Smooth muscle cell (in vitro differentiated cells): ENCODE measurements at regions not wholly inside any gene's neighbourhood (a gene's known extent, or its start where the extent isn't known, plus 50 kb on each side); places are given as distances from the start of the nearest gene placed in this dataset.

Experiments used
- DNase-seq: peaks from one replicate; lab custom pipeline; 2025; ENCODE audit not compliant: unreplicated experiment; lab: John Stamatoyannopoulos, UW
- H2AFZ ChIP-seq: fragments of 200-600 bp; sonication (generic); 2 replicates; pipeline ENCODE4 v1.6.0; 2016; ENCODE audit warnings: antibody characterized with exemption, low read depth, mild to moderate bottlenecking
- H3F3A ChIP-seq: fragments of 200-600 bp; sonication (generic); 2 replicates; pipeline ENCODE4 v1.6.0; 2017; ENCODE audit warnings: antibody characterized with exemption, low read depth
- H3K27ac ChIP-seq: fragments of 200-600 bp; sonication (generic); 2 replicates; pipeline ENCODE4 v1.5.1; 2016; ENCODE audit warnings: low read depth, mild to moderate bottlenecking
- H3K27me3 ChIP-seq: fragments of 200-600 bp; sonication (generic); 2 replicates; pipeline ENCODE4 v1.6.1; 2016; ENCODE audit warnings: low read depth, mild to moderate bottlenecking
- H3K36me3 ChIP-seq: fragments of 200-600 bp; sonication (generic); 2 replicates; pipeline ENCODE4 v1.5.1; 2016; ENCODE audit warnings: low read depth
- H3K4me1 ChIP-seq: fragments of 200-600 bp; sonication (generic); 2 replicates; pipeline ENCODE4 v1.5.1; 2016; ENCODE audit warnings: low read depth
- H3K4me2 ChIP-seq: fragments of 200-600 bp; sonication (generic); 2 replicates; pipeline ENCODE4 v1.6.0; 2016; ENCODE audit warnings: mild to moderate bottlenecking
- H3K4me3 ChIP-seq: fragments of 200-600 bp; sonication (generic); 2 replicates; pipeline ENCODE4 v1.5.1; 2016; ENCODE audit warnings: mild to moderate bottlenecking
- H3K79me2 ChIP-seq: fragments of 200-600 bp; sonication (generic); 2 replicates; pipeline ENCODE4 v1.6.0; 2016; ENCODE audit warnings: low read depth, mild to moderate bottlenecking
- H3K9ac ChIP-seq: fragments of 200-600 bp; sonication (generic); 2 replicates; pipeline ENCODE4 v1.6.0; 2016; ENCODE audit warnings: low read depth
- H3K9me3 ChIP-seq: fragments of 200-600 bp; sonication (generic); replicated peaks from 2 replicates; pipeline ENCODE4 v1.5.1; 2016; ENCODE audit warnings: low read depth
- H4K20me1 ChIP-seq: fragments of 200-600 bp; sonication (generic); 2 replicates; pipeline ENCODE4 v1.6.0; 2016; ENCODE audit warnings: low read depth
- WGBS: methylation state at CpG from one replicate; pipeline ENCODE4 v1.1.7; 2016; ENCODE audit warnings: low lambda C conversion rate; 5-methylcytosine and 5-hydroxymethylcytosine counted together
- TF ChIP-seq, protein P1 (sequence below): fragments of 200-600 bp; sonication (generic); IDR thresholded peaks from 2 replicates; pipeline ENCODE4 v1.5.1; 2017; ENCODE audit warnings: borderline replicate concordance, mild to moderate bottlenecking, antibody characterized with exemption; ENCODE audit not compliant: insufficient read depth, poor library complexity, severe bottlenecking

DNA sequence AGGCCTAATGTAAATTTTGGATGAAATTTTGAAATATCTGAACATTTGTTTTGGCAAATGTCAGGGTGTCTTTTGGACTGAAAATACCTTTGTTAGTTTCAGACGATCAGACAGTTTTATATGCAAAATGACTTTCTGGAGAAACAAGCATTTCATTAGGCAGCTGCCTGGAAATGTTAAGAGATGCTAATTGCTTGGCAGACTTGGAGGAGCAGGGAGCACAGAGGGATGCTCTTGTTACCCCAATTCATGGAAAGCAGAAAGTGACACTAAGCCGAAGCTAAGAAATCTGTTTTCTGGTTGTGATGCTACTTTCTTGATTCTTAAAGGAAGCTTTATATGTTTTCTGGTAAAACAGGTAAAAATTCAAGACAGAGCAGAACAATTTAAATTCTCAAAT lies 204.3 kb upstream of the GBE1 start:
- WGBS: 67% methylated on average over 2 of the region's 2 CpGs
- Histone ChIP-seq H4K20me1 (no peaks in the 10 kb centered on the region), H3K4me2 (no peak overlapping the region), H3K36me3 (no peaks in the 10 kb centered on the region), H3K4me3 (no peak overlapping the region), H3K27ac (no peak overlapping the region), H3K79me2 (no peaks in the 10 kb centered on the region), H3K4me1 (peaks cover 4% of the 10 kb centered on the region), H3F3A (no peaks in the 10 kb centered on the region), H2AFZ (no peak overlapping the region), H3K9me3 (no peaks in the 10 kb centered on the region), H3K27me3 (no peaks in the 10 kb centered on the region), H3K9ac (no peak overlapping the region)
- TF ChIP-seq, protein P1, sequence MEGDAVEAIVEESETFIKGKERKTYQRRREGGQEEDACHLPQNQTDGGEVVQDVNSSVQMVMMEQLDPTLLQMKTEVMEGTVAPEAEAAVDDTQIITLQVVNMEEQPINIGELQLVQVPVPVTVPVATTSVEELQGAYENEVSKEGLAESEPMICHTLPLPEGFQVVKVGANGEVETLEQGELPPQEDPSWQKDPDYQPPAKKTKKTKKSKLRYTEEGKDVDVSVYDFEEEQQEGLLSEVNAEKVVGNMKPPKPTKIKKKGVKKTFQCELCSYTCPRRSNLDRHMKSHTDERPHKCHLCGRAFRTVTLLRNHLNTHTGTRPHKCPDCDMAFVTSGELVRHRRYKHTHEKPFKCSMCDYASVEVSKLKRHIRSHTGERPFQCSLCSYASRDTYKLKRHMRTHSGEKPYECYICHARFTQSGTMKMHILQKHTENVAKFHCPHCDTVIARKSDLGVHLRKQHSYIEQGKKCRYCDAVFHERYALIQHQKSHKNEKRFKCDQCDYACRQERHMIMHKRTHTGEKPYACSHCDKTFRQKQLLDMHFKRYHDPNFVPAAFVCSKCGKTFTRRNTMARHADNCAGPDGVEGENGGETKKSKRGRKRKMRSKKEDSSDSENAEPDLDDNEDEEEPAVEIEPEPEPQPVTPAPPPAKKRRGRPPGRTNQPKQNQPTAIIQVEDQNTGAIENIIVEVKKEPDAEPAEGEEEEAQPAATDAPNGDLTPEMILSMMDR: no peak
- no peak for DNase-seq

DNA sequence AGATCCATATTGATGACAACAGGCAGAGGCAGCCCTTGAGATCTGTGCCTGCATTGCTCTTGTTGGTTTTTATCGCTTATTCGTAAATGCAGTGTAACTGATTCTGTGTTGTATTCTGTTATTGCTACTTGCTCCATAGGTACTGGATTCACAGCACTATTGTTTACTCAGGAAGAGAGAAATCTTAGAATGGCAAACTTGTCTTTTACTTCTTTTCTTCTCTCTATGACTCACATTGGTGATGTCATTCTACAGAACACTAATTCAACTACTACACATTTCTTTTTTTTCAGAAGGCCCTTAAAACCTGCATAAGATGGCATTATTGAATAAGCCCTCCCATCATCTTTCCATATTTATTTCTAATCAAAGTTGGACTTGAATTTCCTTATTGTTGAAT lies 201.0 kb upstream of the GBE1 start:
- Histone ChIP-seq H3K4me3 (no peak overlapping the region), H3K4me2 (no peak overlapping the region), H2AFZ (no peak overlapping the region), H3K4me1 (peaks cover 4% of the 10 kb centered on the region), H3K36me3 (no peaks in the 10 kb centered on the region), H3K27me3 (no peaks in the 10 kb centered on the region), H3K9ac (no peak overlapping the region), H3K79me2 (no peaks in the 10 kb centered on the region), H4K20me1 (no peaks in the 10 kb centered on the region), H3F3A (no peaks in the 10 kb centered on the region), H3K9me3 (no peaks in the 10 kb centered on the region), H3K27ac (no peak overlapping the region)
- WGBS: 100% methylated on average over 2 of the region's 2 CpGs
- no peak for DNase-seq
- TF ChIP-seq, protein P1: no peak

- Histone ChIP-seq H4K20me1 (no peaks in the 10 kb centered on the region), H3K4me2 (no peak overlapping the region), H3K27me3 (no peaks in the 10 kb centered on the region), H3K4me3 (no peak overlapping the region), H3K36me3 (no peaks in the 10 kb centered on the region), H3K9ac (no peak overlapping the region), H3K9me3 (no peaks in the 10 kb centered on the region), H3K27ac (no peak overlapping the region), H2AFZ (no peak overlapping the region), H3K79me2 (no peaks in the 10 kb centered on the region), H3F3A (no peaks in the 10 kb centered on the region), H3K4me1 (no peaks in the 10 kb centered on the region)
- no peak for DNase-seq
- 67% methylated on average over 2 of the region's 2 CpGs for WGBS
- TF ChIP-seq, protein P1: no peak
Observed at GRCh38 chr3:81958972-81959640, 197.7 kb upstream of the GBE1 start.

DNA sequence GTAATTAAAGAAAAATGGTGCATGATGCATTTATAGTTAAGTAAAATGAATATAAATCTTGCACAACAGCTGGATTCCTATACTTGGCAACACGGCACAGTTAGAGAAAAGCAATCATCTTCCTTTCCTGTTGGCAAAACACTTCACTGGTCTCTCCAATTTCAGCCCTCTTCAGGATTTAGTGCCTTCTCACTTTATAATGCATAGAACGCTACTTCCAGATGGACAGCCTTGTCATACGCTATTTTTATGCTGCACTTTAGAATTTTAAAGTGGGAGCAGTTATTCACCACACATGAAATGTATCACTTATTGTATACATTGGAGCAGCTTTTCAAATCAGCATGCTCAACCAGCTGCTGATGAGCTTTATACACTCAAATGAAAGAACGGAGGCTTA lies 194.4 kb upstream of the GBE1 start:
- no peaks in the 10 kb centered on the region for H3K36me3 ChIP-seq
- H3K4me2 ChIP-seq: no peak overlapping the region
- H3K9ac ChIP-seq: no peak overlapping the region
- H3K4me3 ChIP-seq: no peak overlapping the region
- H3F3A ChIP-seq: no peaks in the 10 kb centered on the region
- no peak overlapping the region for H3K27ac ChIP-seq
- H2AFZ ChIP-seq: no peak overlapping the region
- TF ChIP-seq, protein P1: no peak
- H3K9me3 ChIP-seq: no peaks in the 10 kb centered on the region
- H4K20me1 ChIP-seq: no peaks in the 10 kb centered on the region
- no peaks in the 10 kb centered on the region for H3K4me1 ChIP-seq
- H3K27me3 ChIP-seq: no peaks in the 10 kb centered on the region
- 95% methylated on average over 4 of the region's 4 CpGs for WGBS
- DNase-seq: no peak
- no peaks in the 10 kb centered on the region for H3K79me2 ChIP-seq
